Stimulated activated CD8-positive, alpha-beta memory T cell treated with anti-CD3 and anti-CD28 coated beads, Interleukin-7, amount 100 ng/mL, for 1 hour (primary cell): ENCODE measurements at regions not wholly inside any gene's neighbourhood (a gene's known extent, or its start where the extent isn't known, plus 50 kb on each side); places are given as distances from the start of the nearest gene placed in this dataset.
"Not testable (repeated sequence)": the region's sequence is repeated elsewhere in the genome, so short reads cannot be mapped to it uniquely, and the experiment has no call there.

Experiments
- DNase-seq, 2 donors: peaks; one replicate each; pipeline ENCODE4 v3.0.0-alpha.2; 2020; ENCODE audit warnings: low read depth in 2 of 2

DNA sequence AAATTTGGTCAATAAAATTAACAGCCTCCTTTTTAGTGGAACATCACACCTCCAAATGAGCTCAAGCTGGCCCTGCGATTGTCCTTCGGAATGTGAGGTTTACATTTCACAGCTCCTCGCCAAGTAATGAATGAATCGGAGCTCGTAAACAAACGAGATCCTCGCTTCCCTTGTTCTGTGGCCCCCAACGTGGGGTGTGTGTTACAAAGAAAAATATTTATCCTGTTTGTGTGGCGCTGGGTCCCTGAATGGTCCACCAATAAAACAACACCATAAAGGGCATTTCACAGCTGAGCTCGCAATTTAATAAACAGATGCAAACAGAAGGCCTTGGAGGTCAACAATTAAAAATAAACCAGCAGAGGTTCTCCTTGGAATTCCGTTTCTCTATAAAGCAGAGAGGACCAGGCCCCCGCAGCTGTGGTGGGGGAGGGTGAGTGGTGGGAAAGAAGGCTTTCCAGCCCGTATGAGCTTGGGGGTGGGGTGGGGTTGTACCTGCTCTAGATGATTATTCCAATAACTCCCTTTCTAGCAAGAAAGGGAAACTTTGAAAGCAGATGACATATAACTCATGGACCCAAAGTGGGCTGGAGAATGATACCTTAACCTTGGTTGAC, 393.9 kb upstream of the SALL1 start:
- no peak for DNase-seq

DNA sequence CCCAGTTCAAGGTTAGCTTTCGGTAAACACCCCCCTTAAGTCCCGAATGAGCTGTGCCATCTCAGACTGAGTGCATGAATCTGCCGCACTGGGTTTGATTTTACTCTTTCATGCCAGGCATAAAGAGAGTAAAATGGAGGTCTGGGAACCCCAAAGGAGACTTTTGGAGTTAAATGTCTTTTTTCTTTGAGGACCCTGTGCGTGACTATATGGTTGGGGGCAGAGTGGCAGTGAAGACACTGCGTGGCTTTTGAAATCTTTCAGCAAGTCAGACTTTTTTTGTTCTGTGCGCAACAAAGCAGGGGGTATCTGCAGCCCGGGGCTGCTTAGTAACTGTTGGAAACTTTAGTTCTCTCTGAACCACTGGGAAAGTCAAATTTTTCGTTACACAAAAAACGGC, 392.9 kb upstream of the SALL1 start:
- no peak for DNase-seq

DNA sequence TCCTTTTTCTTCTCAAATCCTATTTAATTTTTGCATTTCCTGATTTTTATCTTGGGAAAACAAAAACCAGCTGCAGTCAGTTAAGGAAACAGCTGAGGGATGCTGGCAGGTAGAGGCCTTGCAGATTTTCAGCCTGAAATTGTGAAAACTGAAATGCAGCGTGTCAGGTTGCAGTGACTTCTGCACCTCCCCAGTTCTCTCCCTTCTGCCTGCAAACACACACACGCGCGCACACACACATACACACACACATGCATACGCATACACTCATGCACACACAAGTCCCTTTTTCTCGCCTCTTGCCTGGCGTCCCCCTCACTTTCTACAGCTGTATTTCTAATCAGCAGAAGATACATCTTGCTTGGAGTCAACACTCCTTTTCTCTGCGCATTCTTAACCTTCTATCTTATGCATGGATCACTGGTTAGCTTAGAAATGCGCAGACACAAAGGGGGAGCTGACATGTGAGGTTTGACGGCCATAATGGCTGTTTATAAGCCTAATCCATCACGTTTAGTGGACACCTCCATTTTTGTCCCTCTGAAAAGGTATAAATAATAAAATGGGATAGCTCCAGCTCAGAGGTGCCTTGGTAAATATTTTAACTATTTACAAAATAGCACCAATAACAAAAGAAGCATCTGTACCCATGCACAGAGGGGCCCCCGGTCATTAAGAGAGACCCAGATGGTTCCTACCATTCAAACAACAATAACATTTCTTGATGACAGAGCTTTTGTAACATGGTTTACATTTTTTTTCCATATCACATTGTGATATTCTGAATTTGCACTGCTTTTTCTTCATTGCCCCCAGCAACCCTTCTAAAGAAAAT, 392.1 kb upstream of the SALL1 start:
- no peak for DNase-seq

DNA sequence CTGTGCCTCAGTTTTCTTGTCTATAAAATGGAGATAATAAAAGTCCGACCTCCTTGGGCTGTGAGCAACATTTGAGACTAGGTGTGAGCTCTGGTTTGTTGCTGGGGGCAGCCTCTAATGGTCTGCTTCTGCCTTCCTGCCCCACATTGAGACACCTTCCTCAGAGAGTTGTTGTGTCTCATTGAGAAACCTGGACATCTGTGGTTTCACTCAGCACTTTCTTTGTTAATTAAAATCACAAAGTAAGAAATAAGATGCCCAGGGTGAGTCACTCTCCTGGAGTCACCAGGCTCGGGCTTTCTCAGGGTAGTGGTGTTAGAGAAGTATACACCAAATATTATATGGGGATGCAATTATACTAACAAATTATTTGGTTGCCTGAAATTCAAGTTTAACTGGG, 389.2 kb upstream of the SALL1 start:
- DNase-seq, result no peak

DNA sequence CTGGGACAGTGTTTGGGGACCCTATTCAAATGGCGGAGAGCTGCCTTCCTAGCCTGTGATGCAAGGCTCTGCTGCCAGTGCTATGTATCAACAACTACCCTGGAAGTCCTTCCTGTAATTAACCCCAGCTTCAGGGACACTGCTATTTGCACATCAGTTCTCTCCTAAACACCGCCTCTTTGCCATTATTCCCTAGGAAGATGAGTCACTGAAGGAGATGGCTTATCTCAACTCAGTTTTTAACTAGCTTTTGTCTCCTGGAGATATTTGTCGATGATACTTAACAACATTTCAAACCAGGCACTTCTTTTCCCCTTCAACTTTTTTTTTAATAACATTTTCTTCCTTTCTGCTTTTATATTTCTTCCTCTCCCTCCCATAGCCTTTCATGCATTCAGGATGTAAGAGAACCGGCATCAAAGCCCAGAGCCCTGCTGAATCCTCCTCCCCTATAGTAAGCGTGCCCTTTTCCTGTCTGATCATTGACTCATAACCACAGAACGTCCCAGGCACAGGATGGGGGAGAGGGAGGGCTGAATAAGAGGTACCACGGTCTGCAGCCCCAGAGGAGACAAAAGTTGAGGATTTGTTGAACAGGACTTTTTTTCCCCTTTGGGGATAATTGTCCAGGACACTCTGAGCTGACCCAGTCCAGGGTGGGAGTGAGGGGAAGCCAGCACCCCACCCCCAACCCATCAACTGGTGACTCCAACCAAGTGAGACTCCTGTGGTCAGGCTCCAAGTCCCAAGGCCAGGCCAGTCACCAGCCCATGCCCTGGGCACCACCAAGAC, 387.8 kb upstream of the SALL1 start:
- no peak for DNase-seq

DNA sequence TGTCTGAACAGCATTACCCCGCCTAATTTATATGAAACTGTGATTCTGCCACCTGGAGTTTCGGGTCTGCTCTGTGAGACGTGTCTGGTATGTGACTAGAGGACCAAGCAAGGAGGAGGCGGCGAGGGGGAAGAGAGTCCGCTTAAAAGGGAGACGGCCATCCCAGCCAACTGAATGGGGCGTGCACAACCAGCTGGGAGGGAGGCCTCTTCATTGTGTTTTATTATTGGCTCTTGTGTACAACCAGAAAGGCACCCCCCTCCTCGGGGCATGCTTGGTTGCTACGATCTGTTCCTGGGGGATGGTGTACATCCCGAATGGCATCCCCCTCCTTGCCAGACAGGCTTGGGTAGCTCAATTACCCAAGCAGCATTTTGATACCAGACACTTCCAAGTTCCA, 384.5 kb upstream of the SALL1 start:
- DNase-seq, result no peak

DNA sequence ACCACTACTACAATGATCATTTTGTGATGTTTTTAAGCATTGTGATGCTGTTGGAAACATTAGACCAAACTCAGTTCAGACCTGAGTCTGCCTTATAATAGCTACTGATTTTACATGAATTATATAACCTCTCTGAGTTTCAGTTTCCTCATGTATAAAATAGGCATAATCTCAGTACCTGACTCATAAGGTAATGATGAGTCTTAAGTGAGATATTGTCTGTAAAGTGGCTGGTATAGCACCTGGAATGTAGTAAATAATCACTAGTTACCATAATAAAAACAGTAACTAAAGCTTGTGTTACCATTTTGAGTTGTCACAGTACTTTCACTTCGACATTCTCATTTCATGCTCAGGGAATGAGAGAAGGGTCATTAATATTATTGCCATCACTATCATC, 381.5 kb upstream of the SALL1 start:
- DNase-seq, result no peak

DNA sequence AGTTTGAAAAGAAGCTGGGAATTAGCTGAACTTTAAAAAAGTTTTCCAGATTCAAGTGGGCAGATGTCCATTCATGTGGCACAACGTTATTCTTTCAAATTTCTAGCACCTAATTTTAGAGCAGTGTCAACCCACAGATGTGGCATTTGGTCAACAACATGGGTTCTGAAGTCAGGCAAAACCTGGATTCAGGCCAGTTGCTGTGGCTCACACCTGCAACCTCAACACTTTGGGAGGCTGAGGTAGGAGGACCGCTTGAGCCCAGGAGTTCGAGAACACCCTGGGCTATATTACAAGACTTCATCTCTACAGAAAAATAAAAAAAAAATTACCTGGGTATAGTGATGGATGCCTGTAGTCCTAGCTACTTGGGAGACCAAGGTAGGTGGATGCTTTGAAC, 380.2 kb upstream of the SALL1 start:
- DNase-seq, result no peak

DNA sequence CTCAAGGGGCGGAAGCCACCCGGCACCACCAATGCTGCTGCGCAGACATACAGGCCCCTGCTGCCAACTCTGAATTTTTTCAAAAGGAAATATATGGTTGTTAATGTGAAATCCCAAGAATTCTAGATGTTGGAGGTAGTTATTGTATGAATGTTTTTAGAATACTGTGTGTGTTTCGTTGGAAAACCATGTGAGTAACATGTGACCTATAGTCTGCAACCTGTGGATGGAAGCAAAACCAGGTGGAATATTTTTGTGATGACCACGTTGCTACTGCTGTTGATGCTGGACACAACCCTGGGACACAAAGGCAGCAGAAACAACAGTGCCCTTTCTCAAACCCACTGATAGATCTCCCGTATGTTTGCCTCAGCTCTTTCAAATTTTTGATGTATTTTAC, 376.3 kb upstream of the SALL1 start:
- no peak for DNase-seq

DNA sequence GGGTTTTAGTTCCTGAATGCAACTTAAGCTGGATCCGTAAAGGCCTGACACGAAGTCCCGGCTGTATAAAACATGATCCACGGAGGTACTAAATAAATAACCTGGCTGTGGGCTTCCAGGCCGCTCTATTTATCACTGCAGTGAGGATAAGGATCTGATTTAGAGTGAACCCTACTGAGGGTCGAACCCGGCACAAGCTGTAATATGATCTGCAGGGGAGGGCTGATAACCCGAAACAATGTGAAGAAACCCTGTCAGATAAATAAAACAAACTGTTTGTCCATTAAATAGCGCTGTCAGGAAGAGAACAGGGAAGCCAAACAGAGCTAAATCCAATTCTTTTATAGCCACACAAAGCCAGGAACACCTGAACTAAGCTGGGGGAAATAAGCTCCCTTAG, 375.6 kb upstream of the SALL1 start:
- DNase-seq, result no peak

DNA sequence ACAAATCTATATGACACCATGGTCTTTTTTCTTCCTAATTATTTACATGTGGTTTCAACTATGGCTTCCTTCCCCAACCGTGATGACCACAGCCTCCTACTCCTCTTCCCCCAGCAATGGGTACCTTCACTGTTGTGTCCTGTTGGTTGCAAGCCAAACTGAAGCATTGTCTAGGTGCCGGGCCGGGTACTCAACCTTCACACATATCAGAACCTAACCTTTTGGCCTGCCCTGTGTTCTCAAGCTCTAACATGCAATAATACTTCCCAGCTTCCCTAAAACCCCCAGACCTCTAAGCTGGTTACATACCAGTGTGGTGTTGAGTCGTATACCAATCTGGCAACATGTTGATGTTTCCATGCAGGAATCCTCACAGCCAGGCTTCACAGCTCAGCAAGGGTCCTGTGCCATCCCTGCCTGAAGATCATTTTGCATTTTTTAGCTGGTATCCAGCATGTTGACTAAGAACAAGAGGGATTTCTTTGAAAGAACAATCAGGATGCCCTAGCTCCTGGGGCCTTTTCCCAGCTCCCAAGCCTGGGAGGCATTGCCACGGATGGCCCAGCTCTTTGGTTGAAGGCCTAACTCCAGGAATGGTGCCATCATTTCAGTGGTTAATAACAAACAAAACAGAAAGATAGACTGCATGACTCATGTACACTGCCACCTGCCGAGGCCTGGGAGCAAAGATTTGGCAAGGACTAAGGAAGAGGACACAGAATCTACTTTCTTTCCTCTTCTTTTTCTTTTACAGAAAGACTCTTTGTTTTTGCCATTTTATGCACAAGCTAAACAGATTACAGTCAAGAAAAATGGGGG, 373.7 kb upstream of the SALL1 start:
- DNase-seq, result no peak

DNA sequence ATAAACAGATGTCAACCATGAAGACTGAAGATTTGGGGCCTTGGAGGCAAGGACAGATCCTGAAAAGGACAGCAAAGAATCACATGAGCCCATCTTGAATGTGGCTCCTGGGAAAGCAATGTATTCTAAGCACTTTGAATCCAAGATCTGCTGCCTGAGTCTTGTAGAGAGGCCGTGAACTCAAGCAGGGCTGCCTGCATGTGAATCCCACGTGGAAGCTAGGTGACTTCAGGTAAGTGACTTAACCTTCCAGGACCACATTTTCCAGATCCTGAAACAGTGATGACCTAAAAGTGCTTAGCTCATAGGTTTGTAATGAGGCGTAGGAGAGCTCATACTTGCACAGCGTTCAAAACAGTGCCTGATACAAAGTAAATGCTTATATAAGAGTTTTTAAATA, 373.0 kb upstream of the SALL1 start:
- DNase-seq, result no peak

DNA sequence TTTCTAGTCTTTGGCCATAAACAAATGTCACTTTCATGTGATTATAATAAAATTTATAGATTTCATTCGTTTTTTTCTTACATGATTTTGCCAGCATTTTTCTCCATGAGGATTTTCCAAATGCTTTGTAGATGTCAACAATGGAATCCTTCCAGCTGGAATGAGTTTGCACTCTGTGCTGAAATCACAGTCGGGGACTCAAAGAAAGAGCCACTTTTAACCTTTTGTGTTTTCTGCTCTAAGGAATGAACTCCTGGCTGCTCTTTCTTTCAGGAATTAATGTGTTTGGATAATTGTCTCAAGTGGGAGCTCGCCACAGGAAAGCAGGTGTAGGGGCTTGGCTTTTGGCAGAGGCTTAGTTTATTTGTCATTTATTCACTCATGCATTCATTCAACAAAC, 372.3 kb upstream of the SALL1 start:
- DNase-seq, result no peak

DNA sequence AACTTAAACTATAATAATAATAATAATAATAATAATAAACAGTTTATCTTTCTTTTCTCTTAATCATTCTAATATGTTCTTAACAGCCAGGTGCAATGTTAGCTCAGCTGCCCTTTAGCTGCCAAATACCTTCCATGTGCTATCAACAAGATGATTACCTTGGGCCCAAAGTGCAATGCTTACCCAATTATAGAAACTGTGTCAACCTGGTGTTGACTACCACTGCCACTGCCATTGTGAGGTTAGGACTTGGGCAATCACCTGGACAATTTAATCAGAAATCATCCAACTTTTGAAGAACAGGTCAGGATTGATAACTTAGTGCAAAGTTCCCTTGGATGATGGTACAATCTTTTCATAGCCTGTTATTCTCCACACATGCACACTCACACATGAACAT, 371.8 kb upstream of the SALL1 start:
- no peak for DNase-seq

DNA sequence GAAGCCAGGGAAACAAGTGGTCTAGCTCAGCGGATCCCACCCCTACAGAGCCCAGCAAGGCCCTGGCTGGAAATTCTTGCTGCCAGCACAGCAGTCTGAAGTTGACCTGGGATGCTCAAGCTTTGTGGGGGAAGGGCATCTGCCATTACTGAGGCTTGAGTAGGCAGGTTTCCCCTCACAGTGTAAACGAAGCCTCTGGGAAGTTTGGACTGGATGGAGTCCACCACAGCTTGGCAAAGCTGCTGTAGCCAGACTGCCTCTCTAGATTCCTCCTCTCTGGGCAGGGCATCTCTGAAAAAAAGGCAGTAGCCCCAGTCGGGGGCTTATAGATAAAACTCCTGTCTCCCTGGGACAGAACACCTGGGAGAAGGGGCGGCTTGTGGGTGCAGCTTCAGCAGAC, 365.9 kb upstream of the SALL1 start:
- not testable (repeated sequence) for DNase-seq

DNA sequence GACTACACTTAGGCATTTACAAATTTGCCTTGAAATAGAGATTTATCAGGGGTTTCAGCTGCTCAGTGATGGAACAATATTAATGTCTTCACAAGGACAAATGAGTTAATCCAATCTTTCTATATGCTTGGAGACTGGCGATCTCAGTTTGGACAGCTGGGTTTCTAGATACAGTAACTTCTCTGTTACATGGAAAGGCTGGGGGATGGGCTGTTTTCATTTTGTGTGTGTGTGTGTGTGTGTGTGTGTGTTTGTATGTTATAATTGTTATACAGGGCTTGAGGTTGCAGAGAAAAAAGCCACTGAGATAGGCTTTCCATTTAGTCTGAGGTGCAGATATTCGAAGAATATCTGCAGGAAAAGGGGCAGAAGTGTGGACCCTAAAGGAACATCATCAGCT, 359.3 kb upstream of the SALL1 start:
- DNase-seq, result no peak

DNA sequence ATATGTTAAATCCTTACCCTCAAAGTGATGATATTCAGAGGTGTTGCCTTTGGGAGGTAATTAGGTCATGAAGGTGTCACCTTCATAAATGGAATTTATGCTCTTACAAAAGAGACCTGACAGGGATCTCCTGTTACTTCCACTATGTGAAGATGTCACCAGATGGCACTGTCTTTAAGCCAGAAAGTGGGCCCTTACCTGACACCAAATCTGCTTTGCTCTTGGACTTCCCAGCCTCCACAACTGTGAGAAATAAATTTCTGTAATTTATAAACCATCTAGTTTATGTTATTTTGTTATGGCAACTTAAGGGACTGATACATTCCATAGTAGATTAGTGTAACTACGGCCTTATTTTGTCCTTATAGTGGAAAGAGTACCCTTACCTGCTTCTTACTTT, 358.3 kb upstream of the SALL1 start:
- no peak for DNase-seq

DNA sequence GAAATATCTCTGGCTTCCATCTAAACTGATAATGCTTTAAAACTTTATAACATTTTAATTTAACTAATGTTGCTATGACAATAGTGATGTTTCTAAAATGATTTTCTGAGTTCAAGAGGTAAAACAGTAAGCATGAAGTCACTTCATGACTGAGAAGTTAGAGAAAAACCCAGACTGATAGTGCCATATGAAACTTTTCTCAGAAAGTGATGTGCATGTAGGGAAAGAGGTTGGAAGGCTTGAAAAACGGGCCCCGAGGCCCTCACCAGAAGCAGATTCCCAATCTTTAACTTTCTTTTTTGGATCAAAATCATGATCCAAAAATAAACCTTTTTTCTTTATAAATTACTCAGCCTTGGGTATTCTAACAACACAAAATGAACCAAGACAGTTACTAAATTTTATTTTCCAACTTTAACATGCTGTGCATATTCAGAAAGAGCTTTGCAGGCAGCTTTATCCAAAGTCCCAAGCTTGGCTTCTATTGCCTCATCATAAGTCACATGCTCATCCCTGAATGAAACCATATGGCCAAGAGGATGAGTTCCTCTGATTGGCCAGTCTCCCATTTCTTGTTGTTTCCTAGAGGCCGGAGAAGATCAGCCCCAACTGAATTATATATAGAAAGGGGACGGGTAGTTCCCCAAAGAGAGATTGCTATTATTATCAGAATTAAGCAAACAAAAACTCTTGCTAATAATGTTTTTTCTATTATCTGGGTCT, 357.6 kb upstream of the SALL1 start:
- no peak for DNase-seq

DNA sequence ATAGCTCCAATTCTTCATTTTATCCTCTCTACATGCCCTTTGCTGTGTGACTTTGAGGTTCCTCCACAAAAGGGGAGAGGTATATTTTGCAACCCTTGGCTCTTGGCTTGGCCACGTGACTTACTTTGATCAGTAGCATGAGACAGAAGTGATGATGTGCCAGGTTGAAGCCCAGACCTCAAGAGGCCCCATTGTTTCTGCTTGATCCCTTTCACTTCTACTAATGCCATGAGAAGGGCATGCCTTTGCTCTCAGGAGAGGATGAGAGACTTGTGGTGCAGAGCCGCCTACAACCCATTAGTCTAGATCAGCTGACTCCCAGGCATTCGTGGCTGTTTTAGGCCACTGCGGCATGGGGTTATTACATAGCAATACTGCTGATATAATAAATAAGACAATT, 356.2 kb upstream of the SALL1 start:
- DNase-seq, result no peak

DNA sequence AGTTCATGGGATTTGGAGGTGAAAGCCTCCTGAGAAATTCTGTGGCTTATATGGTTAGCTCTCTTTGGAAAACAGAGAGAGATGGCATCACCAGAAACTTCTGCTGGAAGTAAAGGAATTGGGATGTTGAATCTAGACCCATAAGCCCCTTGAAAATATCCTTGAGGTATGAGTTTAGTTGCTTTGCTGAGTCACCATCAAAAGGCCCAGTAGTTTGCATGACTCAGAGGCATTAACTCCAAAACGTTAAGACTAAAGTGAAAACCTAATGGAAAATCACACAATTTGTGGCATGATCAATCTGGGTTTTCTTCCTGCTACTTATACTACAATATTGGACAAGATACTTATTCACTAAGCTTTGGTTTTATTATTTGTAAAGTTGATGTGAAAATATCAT, 349.2 kb upstream of the SALL1 start:
- no peak for DNase-seq

DNA sequence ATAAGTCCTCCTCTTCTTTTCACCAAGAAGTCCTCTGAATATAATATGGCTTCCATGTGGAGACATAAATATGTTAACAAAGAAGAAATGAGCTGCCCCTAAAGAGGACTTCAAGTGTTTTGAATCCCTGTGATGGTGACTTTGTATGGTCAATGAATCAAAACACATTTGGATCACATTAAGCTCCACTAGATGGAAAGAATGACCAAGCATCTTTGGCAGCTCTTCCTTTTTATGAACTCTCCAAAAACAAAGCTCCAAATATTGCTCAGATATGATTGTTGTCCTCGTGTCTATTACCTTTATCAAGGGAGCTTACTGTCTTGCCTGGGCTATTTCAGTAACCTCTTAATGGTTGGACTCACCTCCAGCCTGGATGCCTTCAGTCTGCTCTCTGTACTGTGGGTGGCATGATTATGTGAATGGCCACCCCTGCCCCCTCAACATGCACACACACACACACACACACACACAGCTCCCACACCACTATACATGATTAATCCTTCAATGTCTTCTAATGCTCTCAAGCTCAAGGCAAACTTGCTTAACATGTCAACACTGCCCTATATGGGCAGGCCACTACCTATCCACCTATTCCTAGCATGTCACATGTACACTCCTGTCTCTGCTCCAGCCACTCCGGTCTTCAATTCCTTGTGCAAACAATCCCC, 346.6 kb upstream of the SALL1 start:
- DNase-seq, result no peak
